Loucy (cell line): ENCODE measurements at regions not wholly inside any gene's neighbourhood (a gene's known extent, or its start where the extent isn't known, plus 50 kb on each side); places are given as distances from the start of the nearest gene placed in this dataset.

Experiments used
- H2AFZ ChIP-seq: fragments of 200-600 bp; sonication (generic); 2 replicates; pipeline ENCODE4 v1.6.0; 2016; ENCODE audit warnings: antibody characterized with exemption, mild to moderate bottlenecking, low read length, moderate library complexity
- H3F3A ChIP-seq: fragments of 200-600 bp; 2 replicates; pipeline ENCODE4 v1.6.0; 2016; ENCODE audit warnings: antibody characterized with exemption, low read depth, mild to moderate bottlenecking
- H3K27me3 ChIP-seq: fragments of 200-600 bp; sonication (generic); 2 replicates; pipeline ENCODE4 v1.6.1; 2014; ENCODE audit warnings: low read length, mild to moderate bottlenecking; ENCODE audit not compliant: insufficient read depth, poor library complexity, severe bottlenecking
- H3K36me3 ChIP-seq: fragments of 200-600 bp; sonication (generic); 2 replicates; pipeline ENCODE4 v1.6.1; 2016; ENCODE audit warnings: low read length; ENCODE audit not compliant: insufficient read depth
- H3K4me1 ChIP-seq: fragments of 200-600 bp; sonication (generic); 2 replicates; pipeline ENCODE4 v1.5.1; 2014; ENCODE audit warnings: low read length, mild to moderate bottlenecking; ENCODE audit not compliant: insufficient read depth, poor library complexity, severe bottlenecking
- H3K4me2 ChIP-seq: fragments of 200-600 bp; sonication (generic); 2 replicates; pipeline ENCODE4 v1.6.0; 2014; ENCODE audit warnings: antibody characterized with exemption, low read length, low read depth, mild to moderate bottlenecking; ENCODE audit not compliant: poor library complexity, severe bottlenecking
- H3K4me3 ChIP-seq: fragments of 200-600 bp; sonication (generic); 2 replicates; pipeline ENCODE4 v1.5.1; 2014; ENCODE audit warnings: low read length, mild to moderate bottlenecking, mixed read lengths; ENCODE audit not compliant: poor library complexity, severe bottlenecking
- H3K79me2 ChIP-seq: fragments of 200-600 bp; sonication (generic); 2 replicates; pipeline ENCODE4 v1.6.1; 2014; ENCODE audit warnings: low read length; ENCODE audit not compliant: insufficient read depth
- H3K9ac ChIP-seq: fragments of 200-600 bp; sonication (generic); 2 replicates; pipeline ENCODE4 v1.6.0; 2014; ENCODE audit warnings: mild to moderate bottlenecking, low read depth, low read length, moderate library complexity; ENCODE audit not compliant: poor library complexity, severe bottlenecking
- H3K9me2 ChIP-seq: fragments of 200-600 bp; sonication (generic); replicated peaks from 2 replicates; pipeline ENCODE4 v1.6.1; 2016; ENCODE audit warnings: low read depth, low read length, mixed read lengths
- H3K9me3 ChIP-seq: fragments of 200-600 bp; sonication (generic); 2 replicates; pipeline ENCODE4 v1.6.1; 2014; ENCODE audit warnings: mild to moderate bottlenecking, antibody characterized with exemption, low read length, low read depth; ENCODE audit not compliant: insufficient read depth
- H4K20me1 ChIP-seq: fragments of 200-600 bp; sonication (generic); 2 replicates; pipeline ENCODE4 v1.6.0; 2014; ENCODE audit warnings: antibody characterized with exemption, low read length, mild to moderate bottlenecking; ENCODE audit not compliant: insufficient read depth, poor library complexity, severe bottlenecking
- EZH2phosphoT487 ChIP-seq: fragments of 200-600 bp; IDR thresholded peaks from 2 replicates; pipeline ENCODE4 v1.6.1; 2018; ENCODE audit warnings: antibody characterized with exemption, mild to moderate bottlenecking, moderate library complexity, borderline replicate concordance
- TF ChIP-seq, protein P1 (sequence below): fragments of 200-600 bp; sonication (generic); conservative IDR thresholded peaks from 2 replicates; pipeline ENCODE4 v1.5.1; 2014; ENCODE audit warnings: mild to moderate bottlenecking, antibody characterized with exemption, low read length

DNA sequence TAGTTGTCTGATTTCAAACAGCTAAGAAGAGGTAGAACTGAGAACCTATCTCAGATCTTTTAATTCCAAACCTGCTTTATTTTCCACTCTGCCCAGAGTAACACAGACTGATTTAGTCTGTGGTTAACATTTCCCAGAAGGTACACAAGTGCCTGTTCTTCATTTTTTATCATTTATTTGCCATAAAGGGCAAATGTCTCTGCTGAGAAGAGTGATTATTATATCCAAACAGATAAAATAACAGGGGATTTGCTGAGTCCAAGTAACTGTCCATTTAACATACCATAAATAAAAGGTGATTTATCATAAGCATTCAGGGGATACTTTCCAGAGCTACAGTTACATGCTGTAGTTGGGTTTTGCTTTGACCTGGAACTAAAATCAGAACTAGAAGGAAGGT, 617.7 kb downstream of the MBD2 start:
- Histone ChIP-seq H3K9ac (no peak overlapping the region), H2AFZ (no peak overlapping the region), H3K4me3 (no peak overlapping the region), H3K9me3 (no peaks in the 10 kb centered on the region), H3K27me3 (no peaks in the 10 kb centered on the region), H3K9me2 (no peaks in the 10 kb centered on the region), H3K79me2 (no peaks in the 10 kb centered on the region), H3K4me2 (no peak overlapping the region), H4K20me1 (no peaks in the 10 kb centered on the region), H3F3A (no peaks in the 10 kb centered on the region), H3K36me3 (no peaks in the 10 kb centered on the region), H3K4me1 (no peaks in the 10 kb centered on the region)
- TF ChIP-seq EZH2phosphoT487 = no peak
- TF ChIP-seq, protein P1, sequence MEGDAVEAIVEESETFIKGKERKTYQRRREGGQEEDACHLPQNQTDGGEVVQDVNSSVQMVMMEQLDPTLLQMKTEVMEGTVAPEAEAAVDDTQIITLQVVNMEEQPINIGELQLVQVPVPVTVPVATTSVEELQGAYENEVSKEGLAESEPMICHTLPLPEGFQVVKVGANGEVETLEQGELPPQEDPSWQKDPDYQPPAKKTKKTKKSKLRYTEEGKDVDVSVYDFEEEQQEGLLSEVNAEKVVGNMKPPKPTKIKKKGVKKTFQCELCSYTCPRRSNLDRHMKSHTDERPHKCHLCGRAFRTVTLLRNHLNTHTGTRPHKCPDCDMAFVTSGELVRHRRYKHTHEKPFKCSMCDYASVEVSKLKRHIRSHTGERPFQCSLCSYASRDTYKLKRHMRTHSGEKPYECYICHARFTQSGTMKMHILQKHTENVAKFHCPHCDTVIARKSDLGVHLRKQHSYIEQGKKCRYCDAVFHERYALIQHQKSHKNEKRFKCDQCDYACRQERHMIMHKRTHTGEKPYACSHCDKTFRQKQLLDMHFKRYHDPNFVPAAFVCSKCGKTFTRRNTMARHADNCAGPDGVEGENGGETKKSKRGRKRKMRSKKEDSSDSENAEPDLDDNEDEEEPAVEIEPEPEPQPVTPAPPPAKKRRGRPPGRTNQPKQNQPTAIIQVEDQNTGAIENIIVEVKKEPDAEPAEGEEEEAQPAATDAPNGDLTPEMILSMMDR = no peak

DNA sequence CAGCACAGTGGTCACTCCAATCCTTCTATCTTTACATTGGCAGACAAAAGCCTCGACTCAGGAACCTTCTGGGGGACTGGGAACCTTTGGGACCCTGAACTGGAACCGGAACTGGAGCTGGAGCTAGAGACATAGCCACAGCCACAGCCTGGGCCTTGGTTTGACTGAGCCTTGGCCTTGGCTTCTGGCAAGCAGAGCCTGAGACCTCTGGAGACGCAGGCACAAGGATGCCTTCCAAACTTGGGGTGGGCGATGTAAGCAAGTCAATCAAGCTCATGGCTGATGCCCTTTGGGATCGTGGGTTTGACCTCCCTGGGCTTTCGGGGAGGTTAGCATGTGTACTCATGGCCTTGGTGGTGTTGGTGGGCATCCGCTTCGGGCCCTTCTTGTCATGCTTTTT, 619.3 kb downstream of the MBD2 start:
- TF ChIP-seq, protein P1 = no peak
- TF ChIP-seq EZH2phosphoT487 = no peak

DNA sequence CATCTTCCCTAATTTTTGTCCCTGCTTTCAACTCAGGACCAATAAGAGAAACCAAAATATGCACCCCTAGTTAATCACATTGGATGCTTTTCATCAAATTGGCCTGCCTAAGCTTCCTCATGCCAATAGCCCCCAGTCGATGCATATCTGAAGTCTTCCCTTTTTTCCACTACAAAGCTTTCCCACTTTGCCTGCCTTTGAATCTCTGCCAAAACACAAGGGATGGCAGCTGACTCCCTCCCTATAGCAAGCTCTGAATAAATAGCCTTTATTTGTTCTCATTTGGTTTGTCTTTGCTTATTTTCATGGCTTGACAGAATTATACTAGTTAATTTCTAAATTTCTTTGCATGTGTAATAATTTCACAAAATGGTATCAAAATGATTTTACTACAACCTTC, 621.2 kb downstream of the MBD2 start:
- Histone ChIP-seq H3K4me3 (no peak overlapping the region), H3K36me3 (no peaks in the 10 kb centered on the region), H3K79me2 (no peaks in the 10 kb centered on the region), H3F3A (no peaks in the 10 kb centered on the region), H3K9me3 (no peaks in the 10 kb centered on the region), H3K9me2 (no peaks in the 10 kb centered on the region), H3K9ac (no peak overlapping the region), H3K4me2 (no peak overlapping the region), H2AFZ (no peak overlapping the region), H3K4me1 (no peaks in the 10 kb centered on the region), H4K20me1 (no peaks in the 10 kb centered on the region), H3K27me3 (no peaks in the 10 kb centered on the region)
- no peak for TF ChIP-seq EZH2phosphoT487
- TF ChIP-seq, protein P1 = no peak

More for the DNA sequence above, 619.3 kb downstream of the MBD2 start:
- no peaks in the 10 kb centered on the region for H4K20me1 ChIP-seq
- no peaks in the 10 kb centered on the region for H3K4me1 ChIP-seq
- no peak overlapping the region for H2AFZ ChIP-seq
- no peak overlapping the region for H3K9ac ChIP-seq
- no peaks in the 10 kb centered on the region for H3K9me3 ChIP-seq
- no peak overlapping the region for H3K4me2 ChIP-seq
- H3K27me3 ChIP-seq = no peaks in the 10 kb centered on the region
- no peaks in the 10 kb centered on the region for H3K9me2 ChIP-seq
- no peak overlapping the region for H3K4me3 ChIP-seq
- no peaks in the 10 kb centered on the region for H3K79me2 ChIP-seq
- H3F3A ChIP-seq = no peaks in the 10 kb centered on the region
- H3K36me3 ChIP-seq = no peaks in the 10 kb centered on the region
